ENCODE measurements at regions not wholly inside any gene's neighbourhood (a gene's known extent, or its start where the extent isn't known, plus 50 kb on each side); places are given as distances from the start of the nearest gene placed in this dataset.
"Not testable (repeated sequence)": the region's sequence is repeated elsewhere in the genome, so short reads cannot be mapped to it uniquely, and the experiment has no call there.

DNA sequence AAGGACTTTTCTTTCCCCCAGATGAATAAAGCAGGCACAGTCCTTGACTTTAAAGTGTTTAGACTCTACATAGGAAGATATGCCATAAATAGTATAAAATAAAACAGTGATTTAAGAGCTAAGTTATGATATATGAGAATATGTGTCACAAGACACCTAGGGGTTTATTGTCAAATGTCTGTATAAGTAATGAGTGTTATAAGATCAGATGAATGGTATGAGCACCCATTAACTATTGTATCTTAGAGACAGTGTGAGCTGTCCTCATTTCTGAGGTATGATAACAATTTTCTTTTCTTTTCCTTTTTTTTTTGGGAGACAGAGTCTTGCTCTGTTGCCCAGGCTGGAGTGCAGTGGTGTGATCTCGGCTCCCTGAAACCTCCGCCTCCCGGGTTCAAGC is 365.3 kb downstream of the RND3 start:
- 92 to 97% (median 95%) methylated on average over 3 of the region's 3 CpGs for WGBS, 4 donors
- H3K4me3 ChIP-seq, result no peak overlapping the region
- DNase-seq, result no peak
- no peaks in the 10 kb centered on the region for H3K4me1 ChIP-seq
- intact Hi-C loops (cut with DNase I), result loop anchor here in 1 of 10 donors (10.0 kb wide), 1 partner anchor 363 kb away; the partner anchor contains the start of gene RND3
- H3K9me3 ChIP-seq, result no peaks in the 10 kb centered on the region
- H3K27me3 ChIP-seq, result no peaks in the 10 kb centered on the region
- H3K36me3 ChIP-seq, result no peaks in the 10 kb centered on the region
- ATAC-seq, result no peak
- H3K27ac ChIP-seq, result no peak overlapping the region
- TF ChIP-seq POLR2A (IDR thresholded peaks at IDR 0.05) (no peak), CTCF (IDR thresholded peaks at IDR 0.05) (no peak)

- no peaks in the 10 kb centered on the region for H3K27me3 ChIP-seq
- ATAC-seq (no peak), DNase-seq (no peak)
- no peak for TF ChIP-seq CTCF (IDR thresholded peaks at IDR 0.05)
- no peak for TF ChIP-seq POLR2A (IDR thresholded peaks at IDR 0.05)
- H3K27ac ChIP-seq, result no peak overlapping the region
- intact Hi-C loops (cut with DNase I), result loop anchor here in 1 of 10 donors (10.0 kb wide), 1 partner anchor 364 kb away; the partner anchor contains the start of gene RND3
- no peak overlapping the region for H3K4me3 ChIP-seq
- 59 to 63% (median 60%) methylated on average over 11 of the region's 11 CpGs for WGBS, 4 donors
- no peaks in the 10 kb centered on the region for H3K4me1 ChIP-seq
- H3K9me3 ChIP-seq, result no peaks in the 10 kb centered on the region
- H3K36me3 ChIP-seq, result no peaks in the 10 kb centered on the region
These were observed 367.0 kb downstream of the RND3 start for GRCh38 chr2:150120326-150120955.

DNA sequence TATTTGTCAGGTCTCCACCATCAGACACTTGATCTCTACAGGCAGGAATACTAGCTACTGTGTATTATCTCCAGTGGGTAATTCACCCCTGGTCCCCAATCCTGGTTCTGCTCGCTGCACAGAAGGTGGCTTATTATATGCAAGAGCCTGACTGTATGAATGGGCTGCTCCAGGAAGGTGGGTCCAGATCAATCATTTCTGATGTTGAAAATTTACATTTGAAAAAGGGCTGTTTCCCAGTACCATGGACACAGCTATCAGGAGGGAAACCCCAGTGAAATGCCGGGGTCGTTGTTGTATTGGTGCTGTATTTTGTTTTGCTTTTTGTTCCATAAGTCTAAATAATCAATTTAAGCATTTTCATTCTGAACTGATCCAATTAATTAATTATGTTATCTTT is 367.6 kb downstream of the RND3 start:
- intact Hi-C loops (cut with DNase I), result loop anchor here in 1 of 10 donors (10.0 kb wide), 1 partner anchor 365 kb away; the partner anchor contains the start of gene RND3
- DNase-seq, result no peak
- TF ChIP-seq CTCF (IDR thresholded peaks at IDR 0.05), result no peak
- no peak for TF ChIP-seq POLR2A (IDR thresholded peaks at IDR 0.05)
- no peaks in the 10 kb centered on the region for H3K9me3 ChIP-seq
- no peaks in the 10 kb centered on the region for H3K27me3 ChIP-seq
- no peak overlapping the region for H3K27ac ChIP-seq
- WGBS, 4 donors, result 70 to 84% (median 78%) methylated on average over 3 of the region's 3 CpGs
- H3K4me3 ChIP-seq, result no peak overlapping the region
- no peaks in the 10 kb centered on the region for H3K4me1 ChIP-seq
- H3K36me3 ChIP-seq, result no peaks in the 10 kb centered on the region
- no peak for ATAC-seq

DNA sequence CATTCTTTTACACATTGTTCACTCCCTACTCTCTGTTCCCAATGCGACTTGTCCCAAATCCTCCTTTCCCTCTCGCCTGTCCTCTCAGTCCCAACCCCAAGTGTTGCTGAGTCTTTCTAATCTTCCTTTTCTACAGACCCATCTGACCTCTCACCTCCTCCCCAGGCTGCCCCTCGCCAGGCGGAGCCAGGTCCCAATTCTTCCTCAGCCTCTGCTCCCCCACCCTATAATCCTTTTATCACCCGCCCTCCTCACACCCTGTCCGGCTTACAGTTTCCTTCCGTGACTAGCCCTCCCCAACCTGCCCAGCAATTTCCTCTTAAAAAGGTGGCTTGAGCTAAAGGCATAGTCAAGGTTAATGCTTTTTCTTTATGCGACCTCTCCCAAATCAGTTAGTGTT is 373.4 kb downstream of the RND3 start:
- H3K36me3 ChIP-seq; H3K4me3 ChIP-seq; ATAC-seq; intact Hi-C loops (cut with DNase I); H3K27me3 ChIP-seq; H3K27ac ChIP-seq; H3K9me3 ChIP-seq; H3K4me1 ChIP-seq; DNase-seq: not testable (repeated sequence)
- WGBS, 4 donors, result 58 to 71% (median 63%) methylated on average over 8 of the region's 8 CpGs

DNA sequence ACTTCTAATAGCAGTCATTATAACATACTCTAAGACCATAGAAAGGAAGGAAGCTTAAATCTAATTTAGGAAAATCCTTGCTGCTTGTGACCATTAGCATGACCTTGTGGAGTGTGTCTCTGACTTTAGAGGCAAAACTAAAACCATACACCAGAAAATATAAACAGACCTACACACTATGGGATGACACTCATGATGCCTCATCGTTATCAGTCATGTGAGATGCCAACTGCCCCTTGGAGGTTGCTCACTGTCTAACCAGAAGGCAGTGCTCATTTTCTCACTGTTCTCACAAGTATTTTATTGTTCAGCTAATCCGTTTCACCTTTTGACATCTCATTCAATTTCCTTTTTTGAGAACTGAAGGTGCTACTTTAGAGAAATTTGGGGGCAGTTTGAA is 376.9 kb downstream of the RND3 start:
- DNase-seq, result no peak
- H3K27me3 ChIP-seq, result no peaks in the 10 kb centered on the region
- H3K4me1 ChIP-seq, result peaks cover 0 to 10% (median 0%) of the 10 kb centered on the region in 12 donors
- H3K4me3 ChIP-seq, result no peak overlapping the region
- H3K9me3 ChIP-seq, result no peaks in the 10 kb centered on the region
- 71 to 75% (median 73%) methylated on average over 2 of the region's 2 CpGs for WGBS, 4 donors
- no peaks in the 10 kb centered on the region for H3K36me3 ChIP-seq
- intact Hi-C loops (cut with DNase I), result no loop called here
- no peak for ATAC-seq
- no peak overlapping the region for H3K27ac ChIP-seq
- TF ChIP-seq POLR2A (IDR thresholded peaks at IDR 0.05) (no peak), CTCF (IDR thresholded peaks at IDR 0.05) (no peak)
